K562 (cell line): ENCODE measurements at regions not wholly inside any gene's neighbourhood (a gene's known extent, or its start where the extent isn't known, plus 50 kb on each side); places are given as distances from the start of the nearest gene placed in this dataset.

Experiments used
- ATAC-seq: fragments of 200-7000 bp; cut with Tn5 transposase; 3 replicates; pipeline ENCODE4 v1.9.1; 2020; ENCODE audit warnings: moderate library complexity
- BruUV-seq: library from RNA; stranded (reverse); fragments of 400-500 nt; replicated peaks from 2 replicates; lab custom pipeline; 2021; lab: Mats Ljungman, UMichigan
- CTCF ChIA-PET: fragments of 300-600 bp; formaldehyde crosslinking; extraction: SDS; loops from one replicate; lab custom pipeline; 2021; ENCODE audit warnings: low intra/inter-chr PET ratio; lab: Yijun Ruan, JAX
- POLR2A ChIA-PET: fragments of 300-600, 350-650 bp; sonication (Branson Sonifier 250); formaldehyde crosslinking; extraction: SDS; loops from one replicate; lab custom pipeline; 2021; ENCODE audit warnings: antibody characterized with exemption, inconsistent platforms; lab: Yijun Ruan, JAX
- DNase-seq, 4 experiments: peaks; one replicate each; pipeline versions ENCODE4 v3.0.0 to v3.0.0-alpha.2; 2011 to 2018; ENCODE audit warnings: low spot score in 3 of 4, mixed read lengths in 3 of 4; ENCODE audit errors: extremely low read depth in 1 of 4
- FAIRE-seq: peaks from 2 replicates; lab custom pipeline; 2011; peaks lifted over from hg19 to GRCh38; lab: Jason Lieb, UNC
- H2AFZ ChIP-seq: 2 replicates; pipeline ENCODE4 v1.6.0; 2011; ENCODE audit warnings: low read depth, low read length, control low read depth, inconsistent platforms
- H3K27ac ChIP-seq: fragments of 200-600 bp; 3 replicates; pipeline ENCODE4 v1.8.0; 2011; ENCODE audit warnings: low read depth, mild to moderate bottlenecking, control low read depth, inconsistent platforms, low read length, moderate library complexity, mixed read lengths; ENCODE audit errors: extremely low read depth
- H3K27me3 ChIP-seq, 2 experiments: fragments of 300-600 bp in 1 of 2; 2 replicates in 1 of 2; 3 replicates in 1 of 2; pipeline versions ENCODE4 v1.6.0 to v1.8.0; 2011; ENCODE audit warnings: inconsistent platforms in 2 of 2, low read length in 2 of 2, mild to moderate bottlenecking in 1 of 2, mixed read lengths in 1 of 2, moderate library complexity in 1 of 2; ENCODE audit not compliant: control insufficient read depth in 2 of 2, insufficient read depth in 2 of 2
- H3K36me3 ChIP-seq: fragments of 300-600 bp; 3 replicates; pipeline ENCODE4 v1.8.0; 2011; ENCODE audit warnings: mild to moderate bottlenecking, low read length, inconsistent platforms; ENCODE audit not compliant: control insufficient read depth, insufficient read depth
- H3K4me1 ChIP-seq, 2 experiments: fragments of 200-600 bp in 1 of 2; replicated peaks in 1 of 2; 2 replicates in 1 of 2; 3 replicates in 1 of 2; pipeline versions ENCODE4 v1.5.1 to v1.8.0; 2011; ENCODE audit warnings: inconsistent platforms in 2 of 2, low read length in 2 of 2, mild to moderate bottlenecking in 1 of 2, mixed read lengths in 1 of 2, moderate library complexity in 1 of 2; ENCODE audit not compliant: control insufficient read depth in 2 of 2, insufficient read depth in 2 of 2
- H3K4me2 ChIP-seq: 2 replicates; pipeline ENCODE4 v1.6.1; 2011; ENCODE audit warnings: low read length, control low read depth, inconsistent platforms, mixed read lengths; ENCODE audit not compliant: insufficient read depth
- H3K4me3 ChIP-seq: fragments of 200-600 bp; sonication (generic), shearing (Covaris generic); 2 replicates; pipeline ENCODE4 v1.5.1; 2016; ENCODE audit warnings: control low read depth, inconsistent platforms
- H3K79me2 ChIP-seq: fragments of 200-600 bp; 3 replicates; pipeline ENCODE4 v1.8.0; 2011; ENCODE audit warnings: low read length, inconsistent platforms; ENCODE audit not compliant: control insufficient read depth, insufficient read depth
- H3K9ac ChIP-seq, 2 experiments: 2 replicates each; pipeline versions ENCODE4 v1.6.0 to v1.6.1; 2011; ENCODE audit warnings: low read depth in 2 of 2, low read length in 2 of 2, control low read depth in 1 of 2, inconsistent platforms in 1 of 2, mild to moderate bottlenecking in 1 of 2, mixed read lengths in 1 of 2; ENCODE audit not compliant: insufficient read depth in 1 of 2
- H3K9me1 ChIP-seq: one replicate; pipeline ENCODE4 v1.6.0; 2011; ENCODE audit warnings: inconsistent platforms, mild to moderate bottlenecking, low read length, moderate library complexity; ENCODE audit not compliant: control insufficient read depth, insufficient read depth
- H3K9me3 ChIP-seq: replicated peaks from 2 replicates; pipeline ENCODE4 v1.5.1; 2011; ENCODE audit warnings: low read depth, low read length, inconsistent platforms; ENCODE audit not compliant: control insufficient read depth, insufficient read depth
- H4K20me1 ChIP-seq: replicated peaks from 2 replicates; pipeline ENCODE4 v1.6.1; 2011; ENCODE audit warnings: low read length, inconsistent platforms, mixed read lengths; ENCODE audit not compliant: control insufficient read depth, insufficient read depth
- BDP1 ChIP-seq: IDR thresholded peaks from 3 replicates; pipeline ENCODE4 v1.6.1; 2011; ENCODE audit not compliant: insufficient read length, insufficient read depth
- ILK ChIP-seq: fragments of 450-650 bp; IDR thresholded peaks from 2 replicates; pipeline ENCODE4 v1.6.1; 2016; ENCODE audit warnings: missing genetic modification characterization, low read depth, mild to moderate bottlenecking, missing compliant biosample characterization, moderate library complexity, borderline replicate concordance
- KAT2B ChIP-seq: IDR thresholded peaks from one replicate; pipeline ENCODE4 v1.6.1; 2012; ENCODE audit warnings: low read depth, mild to moderate bottlenecking, control low read depth, inconsistent platforms, low read length, moderate library complexity
- KLF1 ChIP-seq: fragments of 450-650 bp; IDR thresholded peaks from 2 replicates; pipeline ENCODE4 v1.6.1; 2016; ENCODE audit warnings: missing genetic modification characterization, missing compliant biosample characterization
- MYNN ChIP-seq, 2 experiments: sonication (generic); formaldehyde crosslinking in 1 of 2; IDR thresholded peaks; 2 replicates each; pipeline versions ENCODE4 v1.5.0 to v1.6.1; 2016 to 2020; ENCODE audit warnings: antibody characterized with exemption in 1 of 2, missing genetic modification reagents in 1 of 2
- PCBP1 ChIP-seq: fragments of 200-400 bp; formaldehyde crosslinking; IDR thresholded peaks from 2 replicates; pipeline ENCODE4 v1.6.1; 2018; ENCODE audit warnings: mild to moderate bottlenecking, low read depth, low read length; ENCODE audit not compliant: poor library complexity, severe bottlenecking
- RBM14 ChIP-seq: fragments of 200-400 bp; formaldehyde crosslinking; IDR thresholded peaks from 2 replicates; pipeline ENCODE4 v1.6.1; 2018; ENCODE audit warnings: low read depth, mild to moderate bottlenecking, low read length, moderate library complexity, borderline replicate concordance; ENCODE audit not compliant: insufficient read depth
- SRF ChIP-seq, 2 experiments: fragments of 250-450, 450-650 bp in 1 of 2; sonication (Bioruptor Pico) in 1 of 2; sonication (generic) in 1 of 2; formaldehyde crosslinking; IDR thresholded peaks; 2 replicates each; pipeline versions ENCODE4 v1.5.0 to v1.5.1; 2020 to 2022; ENCODE audit warnings: mild to moderate bottlenecking in 1 of 2, missing genetic modification reagents in 1 of 2
- TAF1 ChIP-seq: IDR thresholded peaks from 2 replicates; pipeline ENCODE4 v1.6.1; 2011; ENCODE audit warnings: mild to moderate bottlenecking, low read length, moderate library complexity; ENCODE audit not compliant: insufficient read depth, control insufficient read depth, severe bottlenecking; ENCODE audit errors: extremely low read depth
- ZBTB40 ChIP-seq, 2 experiments: fragments of 450-650 bp in 1 of 2; sonication (generic) in 1 of 2; formaldehyde crosslinking in 1 of 2; IDR thresholded peaks; 2 replicates each; pipeline versions ENCODE4 v1.7.1 to v1.9.0; 2016 to 2022; ENCODE audit warnings: inconsistent platforms in 1 of 2, mild to moderate bottlenecking in 1 of 2, missing genetic modification reagents in 1 of 2
- ZC3H8 ChIP-seq: fragments of 450-650 bp; IDR thresholded peaks from 2 replicates; pipeline ENCODE4 v1.6.1; 2017
- ZKSCAN3 ChIP-seq: fragments of 250-450 bp; sonication (Bioruptor Pico); IDR thresholded peaks from 2 replicates; pipeline ENCODE4 v1.4.0; 2020
- ZNF408 ChIP-seq: fragments of 250-450 bp; sonication (Bioruptor Pico); IDR thresholded peaks from 2 replicates; pipeline ENCODE4 v1.4.0; 2020; ENCODE audit warnings: low read depth, mild to moderate bottlenecking, moderate library complexity
- ZNF584 ChIP-seq: fragments of 200-800 bp; sonication (Bioruptor generic); IDR thresholded peaks from 2 replicates; pipeline ENCODE4 v1.6.1; 2016; ENCODE audit warnings: low read depth, mild to moderate bottlenecking, missing genetic modification characterization, missing compliant biosample characterization
- ZNF778 ChIP-seq: fragments of 450-650 bp; formaldehyde crosslinking; IDR thresholded peaks from 2 replicates; pipeline ENCODE4 v1.4.0; 2020; ENCODE audit warnings: mild to moderate bottlenecking, moderate library complexity
- WGBS: fragments of 100-300 bp; shearing (Covaris generic); methylation state at CpG from one replicate; pipeline ENCODE4 v1.1.6; 2016; ENCODE audit warnings: low coverage, mixed read lengths; ENCODE audit not compliant: insufficient coverage; ENCODE audit errors: missing lambda C conversion rate; 5-methylcytosine and 5-hydroxymethylcytosine counted together
- in situ Hi-C: fragments of 300-500 bp; cut with MboI; formaldehyde crosslinking; loops from 4 replicates; pipeline ENCODE4 v1.15.0; 2018; ENCODE audit warnings: inconsistent platforms, mixed read lengths
- intact Hi-C: fragments of 100-400 bp; cut with micrococcal nuclease; formaldehyde crosslinking; loops from 2 replicates; pipeline ENCODE4 v1.14.2; 2022

- no peak overlapping the region for H3K4me2 ChIP-seq
- peaks cover 0 to 5% of the 10 kb centered on the region in 2 experiments; a peak in 2 of 5 replicates for H3K27me3 ChIP-seq
- no peaks in the 10 kb centered on the region for H3K4me1 ChIP-seq
- no peaks in the 10 kb centered on the region for H3K9me1 ChIP-seq
- no peak overlapping the region for H2AFZ ChIP-seq
- H4K20me1 ChIP-seq = no peaks in the 10 kb centered on the region
- FAIRE-seq (no peak), DNase-seq (no peak), ATAC-seq (no peak)
- intact Hi-C loops = no loop called here
- in situ Hi-C loops = no loop called here
- BruUV-seq = no TSS peak
- ChIA-PET CTCF (no interaction called here), POLR2A (interaction anchor here (1.1 kb wide), 1 partner anchor 11 kb away, joined by 3 read pairs; no protein-coding TSS in a partner anchor)
- 0% methylated on average over 4 of the region's 4 CpGs for WGBS
- H3K27ac ChIP-seq = no peak overlapping the region
- no peaks in the 10 kb centered on the region for H3K36me3 ChIP-seq
- H3K79me2 ChIP-seq = no peaks in the 10 kb centered on the region
- no peaks in the 10 kb centered on the region for H3K9me3 ChIP-seq
- no peak overlapping the region for H3K4me3 ChIP-seq
- no peak overlapping the region for H3K9ac ChIP-seq
- TF ChIP-seq BDP1 (no peak), ZC3H8 (no peak), ILK (no peak), KLF1 (tag) (no peak), MYNN (IDR thresholded peaks at IDR 0.05) (no peak), MYNN (CRISPR knock-in tag; IDR thresholded peaks at IDR 0.05) (no peak), RBM14 (no peak), ZBTB40 (IDR thresholded peaks at IDR 0.05) (no peak), ZBTB40 (CRISPR knock-in tag; IDR thresholded peaks at IDR 0.05) (no peak), TAF1 (no peak), ZNF584 (CRISPR knock-in tag) (no peak), SRF (CRISPR knock-in tag; IDR thresholded peaks at IDR 0.05) (no peak), KAT2B (no peak), ZKSCAN3 (CRISPR knock-in tag) (no peak), PCBP1 (no peak), ZNF778 (CRISPR knock-in tag) (no peak), ZNF408 (no peak)
These were observed 569.8 kb upstream of the ZFHX3 start for GRCh38 chr16:73617738-73618137.
